ENCODE measurements at regions not wholly inside any gene's neighbourhood (a gene's known extent, or its start where the extent isn't known, plus 50 kb on each side); places are given as distances from the start of the nearest gene placed in this dataset.

- no peak for TF ChIP-seq CTCF (IDR thresholded peaks at IDR 0.05)
- TF ChIP-seq POLR2A (IDR thresholded peaks at IDR 0.05), result no peak
Measured at GRCh38 chr3:182226995-182227394, 515.3 kb downstream of the SOX2 start.

Measured in vagina (tissue), 2 donors.